Lower leg skin (tissue), 3 donors: ENCODE measurements at regions not wholly inside any gene's neighbourhood (a gene's known extent, or its start where the extent isn't known, plus 50 kb on each side); places are given as distances from the start of the nearest gene placed in this dataset.

ENCODE experiments used
- POLR2A ChIP-seq, 2 donors: fragments of 450-650 bp; IDR thresholded peaks; one replicate each; pipeline ENCODE4 v1.6.1; 2016 to 2017; ENCODE audit warnings: antibody characterized with exemption in 2 of 2, mild to moderate bottlenecking in 1 of 2, moderate library complexity in 1 of 2
- TF ChIP-seq, protein P1 (sequence below), 3 donors: fragments of 450-650 bp; IDR thresholded peaks; one replicate each; pipeline ENCODE4 v1.5.1; 2016; ENCODE audit warnings: antibody characterized with exemption in 3 of 3, mild to moderate bottlenecking in 3 of 3, moderate library complexity in 2 of 3

DNA sequence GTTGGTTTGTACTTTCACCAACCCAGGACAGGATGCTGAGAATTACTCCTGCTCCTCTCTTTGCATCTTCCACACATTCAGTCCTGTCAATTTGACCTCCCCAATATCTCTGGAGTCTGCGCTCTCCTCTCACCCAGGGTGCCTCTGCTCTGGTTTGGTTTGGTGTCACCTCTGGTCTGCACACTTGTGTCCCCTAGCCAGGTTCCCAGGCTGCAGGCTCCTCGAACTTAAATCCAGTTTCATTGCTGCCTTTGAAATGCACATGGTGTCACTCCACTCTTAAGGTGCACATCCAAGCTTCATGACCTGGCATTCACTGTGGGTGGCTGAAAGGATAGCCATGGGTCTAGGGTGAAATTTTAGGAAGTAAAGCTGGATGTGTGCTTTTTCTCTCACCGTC is 271.6 kb downstream of the RPS24 start:
- TF ChIP-seq, protein P1, sequence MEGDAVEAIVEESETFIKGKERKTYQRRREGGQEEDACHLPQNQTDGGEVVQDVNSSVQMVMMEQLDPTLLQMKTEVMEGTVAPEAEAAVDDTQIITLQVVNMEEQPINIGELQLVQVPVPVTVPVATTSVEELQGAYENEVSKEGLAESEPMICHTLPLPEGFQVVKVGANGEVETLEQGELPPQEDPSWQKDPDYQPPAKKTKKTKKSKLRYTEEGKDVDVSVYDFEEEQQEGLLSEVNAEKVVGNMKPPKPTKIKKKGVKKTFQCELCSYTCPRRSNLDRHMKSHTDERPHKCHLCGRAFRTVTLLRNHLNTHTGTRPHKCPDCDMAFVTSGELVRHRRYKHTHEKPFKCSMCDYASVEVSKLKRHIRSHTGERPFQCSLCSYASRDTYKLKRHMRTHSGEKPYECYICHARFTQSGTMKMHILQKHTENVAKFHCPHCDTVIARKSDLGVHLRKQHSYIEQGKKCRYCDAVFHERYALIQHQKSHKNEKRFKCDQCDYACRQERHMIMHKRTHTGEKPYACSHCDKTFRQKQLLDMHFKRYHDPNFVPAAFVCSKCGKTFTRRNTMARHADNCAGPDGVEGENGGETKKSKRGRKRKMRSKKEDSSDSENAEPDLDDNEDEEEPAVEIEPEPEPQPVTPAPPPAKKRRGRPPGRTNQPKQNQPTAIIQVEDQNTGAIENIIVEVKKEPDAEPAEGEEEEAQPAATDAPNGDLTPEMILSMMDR (IDR thresholded peaks at IDR 0.05) = no peak
- no peak for TF ChIP-seq POLR2A (IDR thresholded peaks at IDR 0.05)
